AG09319 (cell line): ENCODE measurements at regions not wholly inside any gene's neighbourhood (a gene's known extent, or its start where the extent isn't known, plus 50 kb on each side); places are given as distances from the start of the nearest gene placed in this dataset.

ENCODE experiments used
- DNase-seq: peaks from one replicate; pipeline ENCODE4 v3.0.0-alpha.2; 2010; ENCODE audit warnings: low read depth; ENCODE audit errors: extremely low read depth
- TF ChIP-seq, protein P1 (sequence below): IDR thresholded peaks from 2 replicates; pipeline ENCODE4 v1.5.1; 2011; ENCODE audit warnings: low read depth, mild to moderate bottlenecking, inconsistent platforms, low read length, moderate library complexity

DNA sequence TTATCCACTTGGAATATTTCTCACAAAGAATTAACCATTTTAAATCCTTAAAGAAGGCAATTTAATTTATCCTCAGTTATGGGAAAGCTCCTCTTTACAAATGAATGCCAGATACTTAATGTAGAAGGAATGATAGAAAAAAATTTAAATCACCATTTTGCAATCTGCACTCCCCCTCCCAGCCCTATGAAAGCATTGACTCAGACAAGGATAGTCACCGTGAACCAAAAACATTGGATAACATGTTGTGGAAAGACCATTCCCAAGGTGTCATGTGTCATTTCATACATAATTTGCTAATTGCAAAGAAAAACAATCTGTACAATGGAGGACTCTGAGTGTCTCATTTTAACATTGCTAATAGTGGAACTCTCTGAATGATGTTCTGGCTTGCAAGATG is 421.0 kb downstream of the TXNL1 start:
- no peak for DNase-seq
- TF ChIP-seq, protein P1, sequence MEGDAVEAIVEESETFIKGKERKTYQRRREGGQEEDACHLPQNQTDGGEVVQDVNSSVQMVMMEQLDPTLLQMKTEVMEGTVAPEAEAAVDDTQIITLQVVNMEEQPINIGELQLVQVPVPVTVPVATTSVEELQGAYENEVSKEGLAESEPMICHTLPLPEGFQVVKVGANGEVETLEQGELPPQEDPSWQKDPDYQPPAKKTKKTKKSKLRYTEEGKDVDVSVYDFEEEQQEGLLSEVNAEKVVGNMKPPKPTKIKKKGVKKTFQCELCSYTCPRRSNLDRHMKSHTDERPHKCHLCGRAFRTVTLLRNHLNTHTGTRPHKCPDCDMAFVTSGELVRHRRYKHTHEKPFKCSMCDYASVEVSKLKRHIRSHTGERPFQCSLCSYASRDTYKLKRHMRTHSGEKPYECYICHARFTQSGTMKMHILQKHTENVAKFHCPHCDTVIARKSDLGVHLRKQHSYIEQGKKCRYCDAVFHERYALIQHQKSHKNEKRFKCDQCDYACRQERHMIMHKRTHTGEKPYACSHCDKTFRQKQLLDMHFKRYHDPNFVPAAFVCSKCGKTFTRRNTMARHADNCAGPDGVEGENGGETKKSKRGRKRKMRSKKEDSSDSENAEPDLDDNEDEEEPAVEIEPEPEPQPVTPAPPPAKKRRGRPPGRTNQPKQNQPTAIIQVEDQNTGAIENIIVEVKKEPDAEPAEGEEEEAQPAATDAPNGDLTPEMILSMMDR = no peak

DNA sequence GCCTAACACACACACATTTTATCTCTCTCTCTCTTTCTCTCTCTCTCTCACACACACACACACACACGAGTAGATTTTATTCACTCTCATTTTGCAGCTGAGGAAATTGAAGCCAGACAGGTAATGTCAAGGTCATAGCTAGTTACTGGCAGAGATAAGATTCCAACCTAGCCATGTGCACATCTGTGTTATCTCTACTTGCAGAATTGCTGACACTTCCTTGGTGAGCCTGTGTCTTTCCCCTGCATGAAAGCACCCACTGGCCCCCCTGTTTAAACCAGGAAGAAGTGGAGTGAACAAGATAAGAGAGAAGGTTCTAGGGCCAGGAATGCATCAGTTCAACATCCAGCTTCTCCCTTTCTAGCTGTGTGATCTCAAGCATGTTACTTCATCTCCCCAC is 423.7 kb downstream of the TXNL1 start:
- no peak for DNase-seq
- TF ChIP-seq, protein P1 = no peak

DNA sequence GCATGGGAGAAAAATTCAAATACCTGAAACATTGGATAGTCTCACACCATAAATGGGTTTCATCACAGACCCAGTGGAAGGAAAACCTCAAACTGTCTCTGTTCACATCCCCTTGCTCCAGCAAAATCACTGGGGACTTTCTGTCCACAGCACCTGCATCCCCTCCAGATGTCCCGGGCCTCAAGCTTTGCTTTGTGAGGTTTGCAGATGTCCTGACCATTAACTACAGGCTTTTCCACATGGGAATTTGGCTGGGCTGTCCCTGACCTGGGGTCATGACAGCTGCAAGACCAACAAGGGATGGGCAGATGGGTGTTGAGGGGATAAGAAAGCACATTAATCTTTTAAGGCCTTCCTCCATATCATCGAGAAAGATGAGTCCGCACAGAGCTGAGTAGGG is 427.9 kb downstream of the TXNL1 start:
- TF ChIP-seq, protein P1 = no peak
- no peak for DNase-seq

DNA sequence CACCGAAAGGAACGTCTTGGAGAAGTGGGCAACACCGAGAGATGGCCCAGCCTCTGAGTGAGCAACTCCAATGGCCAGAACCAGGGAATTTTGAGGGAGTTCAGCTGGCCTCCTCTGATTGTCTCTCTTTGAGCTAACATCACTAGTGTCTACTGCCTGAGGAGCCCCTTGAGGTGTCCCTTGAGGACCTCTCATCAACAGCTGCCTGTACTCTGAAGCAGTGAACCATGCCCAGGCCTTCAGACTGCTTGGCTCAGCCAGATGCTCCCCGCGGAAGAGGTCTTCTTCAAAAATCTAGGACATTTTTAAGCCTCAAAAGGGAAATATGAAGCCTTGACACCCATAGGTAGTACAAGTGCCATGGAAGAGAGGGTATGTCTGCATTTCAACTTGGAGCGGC is 430.4 kb downstream of the TXNL1 start:
- TF ChIP-seq, protein P1 = no peak
- DNase-seq = no peak

DNA sequence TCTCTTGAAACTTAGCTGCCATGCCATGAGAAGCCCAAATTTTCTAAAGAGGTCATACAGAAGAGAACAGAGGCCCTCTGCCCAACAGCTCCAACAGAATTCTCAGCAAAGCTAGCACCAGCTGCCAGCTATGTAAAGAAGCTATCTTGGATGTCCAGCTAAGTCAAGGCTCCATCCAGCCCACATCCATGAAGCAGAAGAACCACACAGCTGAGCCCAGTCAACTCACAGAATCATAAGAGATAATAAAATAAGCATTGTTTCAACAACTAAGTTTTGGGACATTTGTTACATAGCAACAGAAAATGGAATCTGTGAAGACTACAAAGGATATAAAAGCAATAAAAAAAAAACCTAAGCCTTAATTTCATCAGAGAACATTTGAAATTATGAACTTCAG is 434.3 kb downstream of the TXNL1 start:
- no peak for DNase-seq
- TF ChIP-seq, protein P1 = no peak

DNA sequence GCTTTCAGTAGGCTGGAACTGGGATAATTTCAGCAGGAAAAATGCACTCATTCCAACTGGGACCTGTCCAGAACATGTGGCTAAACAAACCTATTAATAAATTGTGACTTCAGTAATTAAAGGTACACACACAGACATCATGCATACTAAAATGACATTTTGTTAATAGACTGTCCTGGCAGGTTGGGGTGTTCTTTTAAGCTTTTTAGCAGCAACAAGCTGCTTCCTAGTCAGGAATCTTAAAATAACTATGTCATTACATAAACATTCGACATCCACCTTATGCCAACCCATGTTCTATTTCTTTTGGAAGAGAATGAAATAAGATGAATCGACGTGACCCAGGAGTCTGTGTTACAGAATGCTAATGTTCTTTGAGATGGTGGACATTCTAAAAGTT is 435.7 kb downstream of the TXNL1 start:
- TF ChIP-seq, protein P1 = no peak

DNA sequence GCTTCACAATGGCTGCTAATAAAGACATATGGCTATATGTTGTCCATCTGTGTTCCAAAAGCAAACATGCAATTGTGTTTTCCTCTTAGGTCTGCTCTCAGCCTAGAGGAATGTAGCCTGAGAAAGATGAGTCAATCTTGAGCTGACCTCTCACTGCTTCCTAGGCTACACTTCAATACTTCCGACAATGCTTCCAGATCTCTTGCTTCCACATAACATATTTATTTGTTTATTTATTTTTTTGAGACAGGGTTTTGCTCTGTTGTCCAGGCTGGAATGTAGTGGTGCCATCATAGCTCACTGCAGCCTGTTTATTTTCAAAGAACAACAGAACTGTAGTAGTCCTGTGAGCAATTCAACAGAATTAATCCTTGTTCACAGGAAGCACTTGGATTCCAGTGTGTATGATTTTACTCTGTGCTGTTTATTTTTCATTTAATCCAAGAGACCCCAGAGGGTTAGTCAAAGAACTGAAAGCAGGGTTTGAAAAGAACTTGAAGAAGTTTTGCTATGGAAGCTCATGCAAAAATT is 437.9 kb downstream of the TXNL1 start:
- TF ChIP-seq, protein P1 = no peak
- DNase-seq = no peak

More for the DNA sequence above, 435.7 kb downstream of the TXNL1 start:
- DNase-seq = no peak
